ENCODE measurements at regions not wholly inside any gene's neighbourhood (a gene's known extent, or its start where the extent isn't known, plus 50 kb on each side); places are given as distances from the start of the nearest gene placed in this dataset.

DNA sequence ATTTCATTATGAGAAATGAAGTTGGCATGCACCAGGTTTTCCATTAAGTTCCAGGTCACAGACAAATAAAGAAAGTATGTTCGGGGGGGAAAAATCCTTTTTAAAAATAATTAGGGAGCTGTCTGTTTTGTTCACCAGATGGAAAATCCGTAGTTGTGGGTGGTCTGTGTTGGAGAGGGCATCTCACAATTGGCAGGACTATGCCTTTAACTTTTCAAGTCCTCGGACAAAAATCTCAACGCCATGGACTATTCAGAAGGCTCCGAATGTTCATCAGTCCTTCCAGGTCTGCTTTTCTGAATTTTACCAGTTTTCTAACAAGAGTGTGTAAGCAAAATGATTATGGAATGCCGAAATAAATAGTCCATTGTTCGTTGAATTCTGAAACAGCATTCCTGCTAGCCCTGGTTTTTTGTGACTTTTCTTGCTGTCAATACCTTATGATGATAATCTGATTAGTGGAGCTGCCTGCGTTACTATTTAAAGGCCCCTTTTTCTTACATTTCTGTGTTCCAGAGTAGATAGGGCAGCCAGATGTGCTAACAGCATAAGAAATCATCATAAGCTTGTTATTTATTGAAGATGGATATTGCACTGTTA lies 146.9 kb downstream of the TM9SF2 start:
- no peaks in the 10 kb centered on the region for H3K4me1 ChIP-seq (ENCODE audit: control insufficient read depth, insufficient read depth, low read length)
- H3K9me3 ChIP-seq (ENCODE audit: control insufficient read depth, low read length), result no peaks in the 10 kb centered on the region
- no peak overlapping the region for H3K9ac ChIP-seq (ENCODE audit: low read length)
- H3K27me3 ChIP-seq (ENCODE audit: control insufficient read depth, insufficient read depth, low read length), result no peaks in the 10 kb centered on the region
- no peak overlapping the region for H3K4me3 ChIP-seq (ENCODE audit: low read length)
- no peaks in the 10 kb centered on the region for H3K36me3 ChIP-seq (ENCODE audit: control insufficient read depth, insufficient read depth, low read length)

DNA sequence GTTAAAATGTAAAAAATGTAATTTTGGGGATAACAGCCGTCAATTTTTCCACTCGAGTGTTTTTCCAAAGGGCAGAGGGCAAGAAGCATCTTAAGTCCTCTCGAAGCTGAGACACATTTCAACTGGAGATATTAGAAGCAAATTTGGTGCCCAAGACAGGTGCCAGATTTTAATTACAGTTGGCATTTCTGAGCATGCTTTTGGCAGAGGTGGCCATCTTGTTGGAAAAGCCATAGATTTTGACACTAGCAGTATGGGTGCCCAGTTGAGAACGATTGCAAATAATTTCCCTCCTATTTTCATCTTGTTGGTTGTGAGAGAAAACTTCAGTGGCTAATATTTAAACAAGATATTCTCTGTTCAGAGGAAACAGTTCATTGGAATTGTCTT lies 146.3 kb downstream of the TM9SF2 start:
- Histone ChIP-seq H3K36me3 (ENCODE audit: control insufficient read depth, insufficient read depth, low read length) (no peaks in the 10 kb centered on the region), H3K9ac (ENCODE audit: low read length) (no peak overlapping the region), H3K27me3 (ENCODE audit: control insufficient read depth, insufficient read depth, low read length) (no peaks in the 10 kb centered on the region), H3K4me3 (ENCODE audit: low read length) (no peak overlapping the region), H3K9me3 (ENCODE audit: control insufficient read depth, low read length) (no peaks in the 10 kb centered on the region), H3K4me1 (ENCODE audit: control insufficient read depth, insufficient read depth, low read length) (no peaks in the 10 kb centered on the region)

DNA sequence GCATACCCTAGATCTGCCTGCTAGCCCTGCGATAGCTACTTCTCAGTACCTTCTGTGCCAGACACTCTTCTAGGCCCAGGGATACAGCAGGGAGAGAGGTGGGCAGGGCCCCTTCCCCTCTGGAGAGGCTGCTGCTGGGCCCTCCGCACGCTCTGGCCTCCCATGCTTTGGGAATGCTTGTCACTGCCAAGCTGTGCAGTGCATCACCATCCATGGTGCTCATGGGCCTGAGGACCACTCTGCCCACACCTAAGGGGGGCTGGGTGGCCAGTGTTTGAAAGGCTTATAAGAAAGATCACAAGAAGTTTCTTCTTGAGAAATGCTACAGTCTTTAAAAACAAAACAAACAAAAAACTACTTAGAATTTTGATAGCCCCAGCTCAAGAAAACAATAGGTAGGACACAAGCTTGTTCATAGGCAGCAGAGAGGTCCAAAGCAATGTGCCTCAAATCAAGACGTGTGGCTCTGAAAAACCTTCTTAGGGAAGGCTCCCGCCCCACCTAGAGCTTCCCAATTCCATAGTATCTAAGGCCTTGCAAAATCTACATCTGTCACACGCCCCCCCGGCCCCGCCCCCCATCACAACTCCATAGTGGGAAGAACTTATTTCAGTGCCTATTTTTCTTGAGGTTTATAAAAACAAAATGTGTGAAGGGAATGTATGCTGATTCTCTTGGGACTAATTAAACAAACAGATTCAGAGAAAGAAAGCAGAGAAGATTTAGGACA lies 145.8 kb downstream of the TM9SF2 start:
- Histone ChIP-seq H3K4me3 (ENCODE audit: low read length) (no peak overlapping the region), H3K27me3 (ENCODE audit: control insufficient read depth, insufficient read depth, low read length) (no peaks in the 10 kb centered on the region), H3K4me1 (ENCODE audit: control insufficient read depth, insufficient read depth, low read length) (no peaks in the 10 kb centered on the region), H3K9me3 (ENCODE audit: control insufficient read depth, low read length) (no peaks in the 10 kb centered on the region), H3K36me3 (ENCODE audit: control insufficient read depth, insufficient read depth, low read length) (no peaks in the 10 kb centered on the region), H3K9ac (ENCODE audit: low read length) (no peak overlapping the region)

DNA sequence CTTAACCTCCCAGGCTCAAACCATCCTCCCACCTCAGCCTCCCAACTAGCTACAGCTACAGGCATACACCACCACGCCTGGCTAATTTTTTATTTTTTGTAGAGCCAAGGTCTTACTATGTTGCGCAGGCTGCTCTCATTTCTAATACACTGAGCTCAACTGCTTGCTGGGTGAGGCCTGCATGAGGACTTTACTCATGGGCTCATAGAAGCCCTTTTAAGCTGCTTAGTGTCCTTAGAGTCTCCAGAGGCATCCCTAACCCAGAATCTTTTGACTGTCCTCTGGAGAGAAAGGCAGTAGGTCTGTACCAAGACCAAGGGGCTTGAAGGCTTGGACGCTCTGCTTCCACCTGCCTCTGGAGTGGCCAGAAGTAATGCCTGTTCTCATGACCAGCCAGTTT lies 141.6 kb downstream of the TM9SF2 start:
- Histone ChIP-seq H3K36me3 (ENCODE audit: control insufficient read depth, insufficient read depth, low read length) (no peaks in the 10 kb centered on the region), H3K4me3 (ENCODE audit: low read length) (no peak overlapping the region), H3K9me3 (ENCODE audit: control insufficient read depth, low read length) (no peaks in the 10 kb centered on the region), H3K9ac (ENCODE audit: low read length) (no peak overlapping the region), H3K4me1 (ENCODE audit: control insufficient read depth, insufficient read depth, low read length) (no peaks in the 10 kb centered on the region), H3K27me3 (ENCODE audit: control insufficient read depth, insufficient read depth, low read length) (no peaks in the 10 kb centered on the region)

DNA sequence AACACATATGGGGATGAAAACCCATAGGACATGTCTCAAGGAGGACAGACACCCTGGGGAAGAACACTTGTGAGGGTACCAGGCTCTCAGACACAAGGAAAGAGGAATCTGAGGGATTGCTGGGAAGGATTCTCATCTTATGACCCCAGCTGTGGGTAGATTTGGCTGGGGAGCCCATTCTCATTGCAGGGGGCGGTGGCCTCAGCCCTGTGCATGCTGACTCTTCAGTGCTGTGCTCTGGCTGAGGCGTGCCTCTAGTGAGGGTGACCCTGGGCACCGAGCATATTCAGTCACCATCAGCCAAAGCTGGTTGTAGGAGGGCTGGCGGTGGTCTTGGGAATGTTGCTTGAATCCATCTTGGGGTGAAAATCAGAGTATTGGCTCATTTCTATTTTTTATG lies 140.7 kb downstream of the TM9SF2 start:
- no peaks in the 10 kb centered on the region for H3K27me3 ChIP-seq (ENCODE audit: control insufficient read depth, insufficient read depth, low read length)
- no peak overlapping the region for H3K4me3 ChIP-seq (ENCODE audit: low read length)
- H3K9me3 ChIP-seq (ENCODE audit: control insufficient read depth, low read length), result no peaks in the 10 kb centered on the region
- H3K36me3 ChIP-seq (ENCODE audit: control insufficient read depth, insufficient read depth, low read length), result no peaks in the 10 kb centered on the region
- no peak overlapping the region for H3K9ac ChIP-seq (ENCODE audit: low read length)
- no peaks in the 10 kb centered on the region for H3K4me1 ChIP-seq (ENCODE audit: control insufficient read depth, insufficient read depth, low read length)

DNA sequence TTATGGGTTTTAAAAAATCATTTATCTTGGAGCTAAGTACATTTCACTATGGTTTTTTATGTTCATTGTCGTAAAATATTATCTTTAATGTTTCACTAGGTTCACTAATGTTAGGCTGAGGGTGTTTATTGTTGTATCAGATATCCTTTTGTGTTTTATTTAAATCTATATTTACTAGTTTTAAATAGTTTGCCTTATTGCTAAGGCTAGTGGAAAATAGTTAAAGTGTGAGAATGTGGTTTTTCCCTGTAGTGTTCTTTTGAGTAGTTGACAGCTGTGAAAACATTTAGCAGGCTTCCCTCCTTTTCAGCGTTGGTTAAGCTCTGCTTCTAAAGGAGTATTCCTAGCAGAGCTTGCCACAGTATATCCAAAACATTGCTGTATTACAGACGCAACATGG lies 139.0 kb downstream of the TM9SF2 start:
- Histone ChIP-seq H3K9me3 (ENCODE audit: control insufficient read depth, low read length) (no peaks in the 10 kb centered on the region), H3K9ac (ENCODE audit: low read length) (no peak overlapping the region), H3K4me1 (ENCODE audit: control insufficient read depth, insufficient read depth, low read length) (no peaks in the 10 kb centered on the region), H3K4me3 (ENCODE audit: low read length) (no peak overlapping the region), H3K36me3 (ENCODE audit: control insufficient read depth, insufficient read depth, low read length) (no peaks in the 10 kb centered on the region), H3K27me3 (ENCODE audit: control insufficient read depth, insufficient read depth, low read length) (no peaks in the 10 kb centered on the region)

DNA sequence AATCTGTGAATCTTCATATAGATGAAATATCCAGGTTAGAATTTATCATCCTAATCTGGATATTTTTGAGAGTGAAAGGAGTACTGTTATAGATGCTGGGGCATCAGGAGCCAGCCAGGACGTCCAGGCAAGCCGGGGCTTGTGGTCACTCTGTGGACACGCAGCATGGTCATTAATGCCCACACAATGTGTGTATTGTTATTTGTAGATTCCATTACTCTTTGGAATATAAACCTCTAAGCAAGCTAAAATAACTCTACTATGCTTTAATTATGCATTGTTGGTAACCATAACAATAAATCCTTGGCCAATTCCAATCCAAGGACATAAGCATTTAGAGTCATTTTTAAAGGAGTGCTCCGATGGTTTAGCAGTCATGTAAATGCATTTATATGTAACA lies 137.9 kb downstream of the TM9SF2 start:
- H3K9me3 ChIP-seq (ENCODE audit: control insufficient read depth, low read length), result no peaks in the 10 kb centered on the region
- no peaks in the 10 kb centered on the region for H3K36me3 ChIP-seq (ENCODE audit: control insufficient read depth, insufficient read depth, low read length)
- H3K4me1 ChIP-seq (ENCODE audit: control insufficient read depth, insufficient read depth, low read length), result no peaks in the 10 kb centered on the region
- H3K4me3 ChIP-seq (ENCODE audit: low read length), result no peak overlapping the region
- no peaks in the 10 kb centered on the region for H3K27me3 ChIP-seq (ENCODE audit: control insufficient read depth, insufficient read depth, low read length)
- H3K9ac ChIP-seq (ENCODE audit: low read length), result no peak overlapping the region

DNA sequence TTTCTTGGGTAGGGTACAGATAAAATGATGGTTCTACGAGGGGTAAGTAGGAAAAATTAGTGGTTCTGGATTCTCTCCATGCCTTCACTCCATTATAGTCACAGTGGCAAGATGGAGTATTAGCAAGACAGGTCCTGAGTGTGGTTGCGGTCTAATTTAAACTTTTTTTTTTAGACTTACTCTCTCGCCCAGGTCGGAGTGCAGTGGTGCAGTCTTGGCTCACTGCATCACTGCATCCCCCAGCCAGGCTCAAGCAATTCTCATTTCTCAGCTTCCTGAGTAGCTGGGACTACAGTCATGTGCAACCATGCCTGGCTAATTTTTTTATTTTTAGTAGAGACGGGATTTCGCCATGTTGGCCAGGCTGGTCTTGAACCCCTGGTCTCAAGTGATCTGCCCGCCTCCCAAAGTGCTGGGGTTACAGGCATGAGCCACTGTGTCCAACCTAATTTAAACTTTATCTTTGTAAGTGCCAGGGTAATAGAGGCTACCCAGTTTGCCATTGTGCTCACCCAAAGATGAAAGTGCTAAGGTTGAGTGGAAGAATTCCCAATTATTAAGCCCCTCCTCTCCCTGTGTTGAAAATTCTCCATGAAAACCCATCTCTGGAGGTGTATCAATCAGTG lies 135.6 kb downstream of the TM9SF2 start:
- H3K9ac ChIP-seq (ENCODE audit: low read length), result no peak overlapping the region
- no peaks in the 10 kb centered on the region for H3K9me3 ChIP-seq (ENCODE audit: control insufficient read depth, low read length)
- no peaks in the 10 kb centered on the region for H3K4me1 ChIP-seq (ENCODE audit: control insufficient read depth, insufficient read depth, low read length)
- H3K36me3 ChIP-seq (ENCODE audit: control insufficient read depth, insufficient read depth, low read length), result no peaks in the 10 kb centered on the region
- H3K4me3 ChIP-seq (ENCODE audit: low read length), result no peak overlapping the region
- no peaks in the 10 kb centered on the region for H3K27me3 ChIP-seq (ENCODE audit: control insufficient read depth, insufficient read depth, low read length)

DNA sequence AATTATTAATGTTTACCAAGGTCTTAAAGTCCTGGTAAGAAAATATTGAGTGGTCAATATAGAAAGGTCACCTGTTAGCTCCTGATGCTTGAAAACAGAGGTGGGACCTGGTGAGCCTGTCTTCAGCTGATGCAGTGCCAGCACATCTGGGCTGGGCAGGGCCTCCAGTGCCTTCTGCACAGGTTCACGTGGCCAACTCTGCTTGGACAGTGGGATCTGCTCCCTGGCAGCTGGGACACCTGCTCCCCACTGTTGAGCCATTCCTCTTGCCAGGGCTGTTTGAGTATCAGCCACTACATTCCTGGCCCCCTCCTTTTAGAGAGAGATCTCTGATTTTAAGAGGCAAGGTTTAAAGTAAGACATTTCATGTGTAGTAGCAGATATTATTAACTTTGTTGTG lies 135.0 kb downstream of the TM9SF2 start:
- H3K4me1 ChIP-seq (ENCODE audit: control insufficient read depth, insufficient read depth, low read length), result no peaks in the 10 kb centered on the region
- no peak overlapping the region for H3K4me3 ChIP-seq (ENCODE audit: low read length)
- H3K9ac ChIP-seq (ENCODE audit: low read length), result no peak overlapping the region
- H3K36me3 ChIP-seq (ENCODE audit: control insufficient read depth, insufficient read depth, low read length), result no peaks in the 10 kb centered on the region
- H3K9me3 ChIP-seq (ENCODE audit: control insufficient read depth, low read length), result no peaks in the 10 kb centered on the region
- H3K27me3 ChIP-seq (ENCODE audit: control insufficient read depth, insufficient read depth, low read length), result no peaks in the 10 kb centered on the region

DNA sequence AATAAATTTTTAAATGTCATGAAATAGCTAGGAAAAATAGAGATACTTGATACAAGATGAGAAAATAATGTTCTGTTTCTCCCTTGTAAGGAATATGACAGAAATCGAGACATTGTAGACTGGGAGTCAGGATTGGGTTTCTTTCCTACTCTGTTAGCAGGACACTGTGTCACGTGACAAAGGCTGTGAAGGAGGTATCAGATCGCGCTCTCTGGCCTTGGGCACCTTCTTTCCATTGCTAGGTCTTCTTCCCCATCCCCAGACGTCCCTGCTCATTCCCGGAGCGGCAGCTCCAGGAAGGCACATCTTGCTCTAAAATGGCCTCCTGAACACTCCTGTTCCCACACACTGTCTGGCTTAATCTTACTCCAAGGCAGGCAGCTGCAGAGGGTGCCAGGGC lies 133.4 kb downstream of the TM9SF2 start:
- Histone ChIP-seq H3K27me3 (ENCODE audit: control insufficient read depth, insufficient read depth, low read length) (no peaks in the 10 kb centered on the region), H3K4me3 (ENCODE audit: low read length) (no peak overlapping the region), H3K9me3 (ENCODE audit: control insufficient read depth, low read length) (no peaks in the 10 kb centered on the region), H3K9ac (ENCODE audit: low read length) (no peak overlapping the region), H3K4me1 (ENCODE audit: control insufficient read depth, insufficient read depth, low read length) (no peaks in the 10 kb centered on the region), H3K36me3 (ENCODE audit: control insufficient read depth, insufficient read depth, low read length) (no peaks in the 10 kb centered on the region)

DNA sequence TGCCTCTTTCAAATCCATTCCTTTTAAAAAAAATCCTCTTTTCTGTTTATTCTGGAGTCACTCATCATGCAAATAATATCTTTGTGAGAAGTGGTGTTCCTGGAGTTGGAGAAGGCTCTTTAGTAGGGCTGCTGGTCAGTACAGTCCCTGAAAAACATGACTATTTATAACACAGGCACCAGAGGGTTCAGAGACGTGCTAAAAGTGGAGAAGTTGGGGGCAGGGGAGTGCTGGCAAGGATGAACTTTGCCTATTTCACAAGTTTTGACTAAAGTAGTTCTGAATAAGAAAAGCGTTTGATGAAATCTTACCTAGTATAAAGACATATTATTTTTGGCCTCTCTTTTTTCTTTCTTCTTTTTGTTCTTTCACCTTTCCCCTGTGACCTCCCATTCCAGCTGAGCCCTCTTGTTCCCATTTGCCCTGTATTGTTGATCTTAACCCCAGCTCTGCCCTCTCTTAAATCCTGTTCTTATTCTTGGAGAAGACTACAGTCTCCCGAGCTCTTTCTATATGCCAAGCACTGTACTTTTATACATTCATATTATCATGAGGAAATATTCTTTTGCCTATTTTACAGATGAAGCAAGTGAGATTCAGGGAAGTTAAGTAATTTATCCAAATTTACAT lies 129.1 kb downstream of the TM9SF2 start:
- Histone ChIP-seq H3K9me3 (ENCODE audit: control insufficient read depth, low read length) (no peaks in the 10 kb centered on the region), H3K4me1 (ENCODE audit: control insufficient read depth, insufficient read depth, low read length) (no peaks in the 10 kb centered on the region), H3K36me3 (ENCODE audit: control insufficient read depth, insufficient read depth, low read length) (no peaks in the 10 kb centered on the region), H3K9ac (ENCODE audit: low read length) (no peak overlapping the region), H3K27me3 (ENCODE audit: control insufficient read depth, insufficient read depth, low read length) (no peaks in the 10 kb centered on the region), H3K4me3 (ENCODE audit: low read length) (no peak overlapping the region)

DNA sequence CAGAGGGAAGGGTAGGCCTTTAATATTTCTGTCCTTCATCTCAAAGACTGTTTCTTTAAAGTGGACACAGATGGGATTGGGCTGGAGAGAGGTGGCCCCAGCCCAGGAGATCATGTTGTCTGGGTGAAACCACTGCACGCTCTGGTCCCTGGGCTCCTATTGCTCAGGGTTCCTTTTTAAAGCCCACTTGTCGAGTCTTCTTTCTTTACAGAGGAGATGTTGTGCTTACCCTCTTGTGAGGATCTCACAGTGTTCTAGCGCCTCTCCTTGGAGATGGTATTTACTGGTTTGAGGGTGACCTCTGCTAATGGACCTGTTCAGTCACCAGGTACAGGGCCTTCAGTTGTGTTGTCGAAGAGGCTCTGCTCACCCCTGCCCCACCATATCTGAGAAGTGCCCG lies 128.4 kb downstream of the TM9SF2 start:
- H3K27me3 ChIP-seq (ENCODE audit: control insufficient read depth, insufficient read depth, low read length), result no peaks in the 10 kb centered on the region
- no peaks in the 10 kb centered on the region for H3K4me1 ChIP-seq (ENCODE audit: control insufficient read depth, insufficient read depth, low read length)
- no peak overlapping the region for H3K4me3 ChIP-seq (ENCODE audit: low read length)
- no peak overlapping the region for H3K9ac ChIP-seq (ENCODE audit: low read length)
- no peaks in the 10 kb centered on the region for H3K36me3 ChIP-seq (ENCODE audit: control insufficient read depth, insufficient read depth, low read length)
- no peaks in the 10 kb centered on the region for H3K9me3 ChIP-seq (ENCODE audit: control insufficient read depth, low read length)

All from mucosa of stomach (tissue), 1 donor.